GM10266 (cell line): ENCODE measurements at regions not wholly inside any gene's neighbourhood (a gene's known extent, or its start where the extent isn't known, plus 50 kb on each side); places are given as distances from the start of the nearest gene placed in this dataset.

Source experiments
- DNase-seq: peaks from one replicate; pipeline ENCODE4 v3.0.0; 2012; ENCODE audit errors: extremely low spot score
- CTCF ChIP-seq: IDR thresholded peaks from 2 replicates; pipeline ENCODE4 v1.5.1; 2012; ENCODE audit warnings: mild to moderate bottlenecking, low read depth; ENCODE audit not compliant: control insufficient read depth, insufficient read depth; ENCODE audit errors: missing control alignments

GRCh38 chr4:166153548-166153947, 280.5 kb downstream of the TLL1 start:
- no peak for DNase-seq
- TF ChIP-seq CTCF: no peak

GRCh38 chr4:166162327-166162726, 289.3 kb downstream of the TLL1 start:
- DNase-seq: no peak
- TF ChIP-seq CTCF: no peak

DNA sequence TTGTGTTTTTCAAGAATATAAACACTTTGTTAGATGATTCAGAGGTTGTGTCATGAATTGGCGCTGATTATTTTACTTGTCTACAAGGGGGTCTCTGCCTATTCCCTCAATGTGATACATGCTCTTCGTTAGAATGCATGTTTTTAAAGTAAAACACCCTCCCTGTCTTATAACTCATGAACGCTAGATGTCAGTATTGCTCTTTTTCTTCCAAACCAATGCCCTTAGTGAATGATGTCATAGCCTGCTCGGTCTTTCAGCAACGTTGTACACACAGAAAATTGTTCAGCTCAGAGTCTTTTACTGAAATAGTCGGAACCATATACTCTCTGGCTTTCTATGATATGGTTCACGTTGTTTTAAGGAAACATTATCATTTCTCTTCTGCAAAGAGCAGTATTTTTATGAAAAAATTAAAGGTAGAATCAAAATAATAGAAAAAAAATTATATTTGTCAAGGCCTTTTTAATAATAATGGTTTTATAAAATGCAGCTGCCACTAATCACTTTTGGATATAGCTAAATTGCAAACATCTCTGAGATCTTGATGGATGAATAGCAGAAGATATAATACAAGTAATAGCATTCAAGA, 292.9 kb downstream of the TLL1 start:
- TF ChIP-seq CTCF: peak; percentile 63
- peak; percentile 29 for DNase-seq

- TF ChIP-seq CTCF: peak; percentile 34
- no peak for DNase-seq
These were observed 296.1 kb downstream of the TLL1 start for GRCh38 chr4:166169111-166169510.

- no peak for DNase-seq
- no peak for TF ChIP-seq CTCF
These were observed 299.6 kb downstream of the TLL1 start for GRCh38 chr4:166172619-166173018.

DNA sequence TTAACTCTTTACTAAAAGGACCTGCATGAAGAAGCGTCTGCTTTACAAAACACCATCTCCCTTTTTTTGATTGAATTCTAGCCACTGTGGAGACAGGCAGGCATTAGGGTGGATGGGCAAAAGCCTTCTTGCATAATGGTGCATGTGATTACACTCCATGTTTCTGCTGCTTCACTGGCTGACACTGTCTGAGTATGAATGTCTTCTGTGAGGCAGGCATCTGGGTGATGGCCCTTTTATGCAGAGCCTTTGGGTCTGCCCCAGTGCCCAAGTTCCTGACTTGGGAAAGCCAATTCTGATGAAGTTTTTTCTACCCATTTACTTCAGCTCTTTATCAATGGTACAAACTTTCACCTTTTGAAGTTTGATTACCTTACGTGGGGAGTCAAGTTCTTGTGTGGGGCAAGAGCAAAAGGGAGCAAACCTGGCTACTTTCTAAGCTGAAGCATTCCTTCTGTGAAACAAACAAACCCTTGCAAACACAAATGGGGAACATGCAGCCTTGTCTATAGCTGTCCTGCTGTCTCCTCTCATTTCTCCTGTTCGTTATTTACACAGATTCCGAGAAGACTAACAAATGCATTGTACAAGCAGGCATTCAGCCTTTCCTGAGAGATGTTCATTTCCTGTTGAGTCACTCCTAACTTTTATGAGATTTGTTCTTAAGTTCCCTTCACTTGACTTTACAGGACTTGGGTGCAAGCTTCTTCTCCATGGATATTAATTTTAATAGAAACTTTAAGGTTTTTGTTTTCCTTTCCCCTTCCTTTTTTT, 301.9 kb downstream of the TLL1 start:
- no peak for TF ChIP-seq CTCF
- DNase-seq: no peak

- no peak for DNase-seq
- TF ChIP-seq CTCF: no peak
These were observed 309.1 kb downstream of the TLL1 start for GRCh38 chr4:166182145-166182544.
